ENCODE measurements at regions not wholly inside any gene's neighbourhood (a gene's known extent, or its start where the extent isn't known, plus 50 kb on each side); places are given as distances from the start of the nearest gene placed in this dataset.

GRCh38 chr5:34597034-34598027 lies 58.8 kb upstream of the RAI14 start:
- CTCF ChIA-PET, result no interaction called here
- no peaks in the 10 kb centered on the region for H3K36me3 Mint-ChIP-seq
- H3K27me3 Mint-ChIP-seq, result peaks cover 7% of the 10 kb centered on the region
- no peak for DNase-seq
- H3K4me1 Mint-ChIP-seq, result no peaks in the 10 kb centered on the region
- no peaks in the 10 kb centered on the region for H3K9me3 Mint-ChIP-seq (ENCODE audit: low read depth)
- ATAC-seq, result no peak
- no peak overlapping the region for H3K4me3 Mint-ChIP-seq
- no peak overlapping the region for H3K27ac Mint-ChIP-seq

GRCh38 chr5:34598177-34598794 lies 57.8 kb upstream of the RAI14 start:
- ATAC-seq (no peak), DNase-seq (no peak)
- H3K27me3 Mint-ChIP-seq, result peaks cover 7% of the 10 kb centered on the region
- H3K27ac Mint-ChIP-seq, result no peak overlapping the region
- CTCF ChIA-PET, result no interaction called here
- no peaks in the 10 kb centered on the region for H3K36me3 Mint-ChIP-seq
- no peaks in the 10 kb centered on the region for H3K4me1 Mint-ChIP-seq
- no peaks in the 10 kb centered on the region for H3K9me3 Mint-ChIP-seq (ENCODE audit: low read depth)
- H3K4me3 Mint-ChIP-seq, result no peak overlapping the region

- Mint-ChIP-seq H3K36me3 (no peaks in the 10 kb centered on the region), H3K4me1 (no peaks in the 10 kb centered on the region), H3K27ac (no peak overlapping the region), H3K9me3 (ENCODE audit: low read depth) (no peaks in the 10 kb centered on the region), H3K27me3 (peaks cover 7% of the 10 kb centered on the region), H3K4me3 (no peak overlapping the region)
- ATAC-seq (no peak), DNase-seq (no peak)
- CTCF ChIA-PET, result no interaction called here
Measured at GRCh38 chr5:34599471-34600117, 56.5 kb upstream of the RAI14 start.

GRCh38 chr5:34600118-34600493 lies 56.0 kb upstream of the RAI14 start:
- Mint-ChIP-seq H3K27ac (no peak overlapping the region), H3K4me3 (no peak overlapping the region), H3K4me1 (no peaks in the 10 kb centered on the region), H3K9me3 (ENCODE audit: low read depth) (no peaks in the 10 kb centered on the region), H3K36me3 (no peaks in the 10 kb centered on the region), H3K27me3 (peaks cover 7% of the 10 kb centered on the region)
- ATAC-seq (no peak), DNase-seq (no peak)
- CTCF ChIA-PET, result no interaction called here

GRCh38 chr5:34603378-34603777 lies 52.8 kb upstream of the RAI14 start:
- CTCF ChIA-PET, result no interaction called here
- Mint-ChIP-seq H3K4me1 (no peaks in the 10 kb centered on the region), H3K27ac (no peak overlapping the region), H3K9me3 (ENCODE audit: low read depth) (no peaks in the 10 kb centered on the region), H3K27me3 (peaks cover 4% of the 10 kb centered on the region), H3K4me3 (no peak overlapping the region), H3K36me3 (no peaks in the 10 kb centered on the region)
- ATAC-seq, result no peak
- DNase-seq, result no peak

- Mint-ChIP-seq H3K36me3 (no peaks in the 10 kb centered on the region), H3K9me3 (ENCODE audit: low read depth) (no peaks in the 10 kb centered on the region), H3K4me1 (no peaks in the 10 kb centered on the region), H3K27me3 (peaks cover 2% of the 10 kb centered on the region), H3K27ac (no peak overlapping the region), H3K4me3 (no peak overlapping the region)
- no peak for DNase-seq
- no peak for ATAC-seq
- CTCF ChIA-PET, result no interaction called here
Measured at GRCh38 chr5:34604119-34604675, 51.9 kb upstream of the RAI14 start.

GRCh38 chr5:34606101-34606500 lies 50.0 kb upstream of the RAI14 start:
- Mint-ChIP-seq H3K27me3 (peaks cover 2% of the 10 kb centered on the region), H3K36me3 (no peaks in the 10 kb centered on the region)
- ATAC-seq, result no peak

More at GRCh38 chr5:34606101-34606500, 50.0 kb upstream of the RAI14 start:
- H3K4me1 Mint-ChIP-seq, result no peaks in the 10 kb centered on the region
- H3K4me3 Mint-ChIP-seq, result no peak overlapping the region
- no peak overlapping the region for H3K27ac Mint-ChIP-seq
- no peak for DNase-seq
- H3K9me3 Mint-ChIP-seq (ENCODE audit: low read depth), result no peaks in the 10 kb centered on the region
- CTCF ChIA-PET, result no interaction called here
